GM23338 (cell line): ENCODE measurements at regions not wholly inside any gene's neighbourhood (a gene's known extent, or its start where the extent isn't known, plus 50 kb on each side); places are given as distances from the start of the nearest gene placed in this dataset.

ENCODE experiments used
- ATAC-seq: fragments of 200-7000 bp; cut with Tn5 transposase; 3 replicates; pipeline ENCODE4 v1.9.1; 2020
- DNase-seq: peaks from one replicate; pipeline ENCODE4 v3.0.0-alpha.2; 2015; ENCODE audit warnings: low spot score
- H2AFZ ChIP-seq: fragments of 200-600 bp; sonication (generic); 2 replicates; pipeline ENCODE4 v1.8.0; 2016; ENCODE audit warnings: antibody characterized with exemption, mild to moderate bottlenecking, moderate library complexity
- H3F3A ChIP-seq: fragments of 200-600 bp; sonication (generic); replicated peaks from 2 replicates; pipeline ENCODE4 v1.8.0; 2017; ENCODE audit warnings: antibody characterized with exemption, mixed run types, low read depth
- H3K27ac ChIP-seq: fragments of 200-600 bp; sonication (generic); 2 replicates; pipeline ENCODE4 v1.6.1; 2016; ENCODE audit warnings: low read depth
- H3K27me3 ChIP-seq: fragments of 200-600 bp; sonication (generic); 2 replicates; pipeline ENCODE4 v1.8.0; 2016; ENCODE audit warnings: mild to moderate bottlenecking, mixed run types, moderate library complexity; ENCODE audit not compliant: insufficient read depth
- H3K36me3 ChIP-seq: fragments of 200-600 bp; sonication (generic); 2 replicates; pipeline ENCODE4 v1.8.0; 2016; ENCODE audit warnings: mild to moderate bottlenecking; ENCODE audit not compliant: insufficient read depth
- H3K4me1 ChIP-seq: fragments of 200-600 bp; sonication (generic); 2 replicates; pipeline ENCODE4 v1.8.0; 2016; ENCODE audit warnings: mild to moderate bottlenecking, moderate library complexity; ENCODE audit not compliant: insufficient read depth
- H3K4me2 ChIP-seq: fragments of 200-600 bp; sonication (generic); 2 replicates; pipeline ENCODE4 v1.7.1; 2017; ENCODE audit warnings: mixed run types
- H3K4me3 ChIP-seq: fragments of 200-600 bp; sonication (generic); 2 replicates; pipeline ENCODE4 v1.6.1; 2016; ENCODE audit warnings: mixed run types
- H3K79me2 ChIP-seq: fragments of 200-600 bp; sonication (generic); replicated peaks from 2 replicates; pipeline ENCODE4 v1.8.0; 2017; ENCODE audit warnings: mild to moderate bottlenecking; ENCODE audit not compliant: insufficient read depth
- H3K9me2 ChIP-seq: fragments of 200-600 bp; sonication (generic); 2 replicates; pipeline ENCODE4 v1.8.0; 2017; ENCODE audit not compliant: insufficient read depth
- H4K20me1 ChIP-seq: fragments of 200-600 bp; sonication (generic); replicated peaks from 2 replicates; pipeline ENCODE4 v1.8.0; 2017; ENCODE audit warnings: mild to moderate bottlenecking; ENCODE audit not compliant: insufficient read depth
- H3K27ac Mint-ChIP-seq: 2 replicates; pipeline ENCODE4 v1.8.0; 2020; ENCODE audit warnings: inconsistent platforms, mild to moderate bottlenecking, moderate library complexity, mixed read lengths
- H3K27me3 Mint-ChIP-seq: 3 replicates; pipeline ENCODE4 v1.8.0; 2022; ENCODE audit warnings: low read depth, mild to moderate bottlenecking, moderate library complexity, mixed read lengths, inconsistent platforms; ENCODE audit not compliant: insufficient read depth, poor library complexity
- H3K36me3 Mint-ChIP-seq: 3 replicates; pipeline ENCODE4 v1.8.0; 2021; ENCODE audit warnings: low read depth, mild to moderate bottlenecking, inconsistent platforms, moderate library complexity, mixed read lengths
- H3K4me1 Mint-ChIP-seq: 3 replicates; pipeline ENCODE4 v1.8.0; 2020; ENCODE audit warnings: mild to moderate bottlenecking, inconsistent platforms, mixed read lengths
- H3K4me3 Mint-ChIP-seq: 3 replicates; pipeline ENCODE4 v1.8.0; 2021; ENCODE audit warnings: moderate library complexity, mild to moderate bottlenecking, inconsistent platforms, mixed read lengths
- H3K9me3 Mint-ChIP-seq: 3 replicates; pipeline ENCODE4 v1.8.0; 2020; ENCODE audit warnings: moderate library complexity, mild to moderate bottlenecking, inconsistent platforms, mixed read lengths
- ETS1 ChIP-seq: IDR thresholded peaks from 2 replicates; pipeline ENCODE4 v1.6.1; 2016; ENCODE audit warnings: antibody characterized with exemption
- EZH2 ChIP-seq: fragments of 200-600 bp; sonication (generic); IDR thresholded peaks from one replicate; pipeline ENCODE4 v1.8.0; 2017; ENCODE audit warnings: antibody characterized with exemption, mild to moderate bottlenecking, low read depth; ENCODE audit not compliant: unreplicated experiment
- EZH2phosphoT487 ChIP-seq: fragments of 200-600 bp; sonication (generic); IDR thresholded peaks from one replicate; pipeline ENCODE4 v1.8.1; 2018; ENCODE audit warnings: antibody characterized with exemption; ENCODE audit not compliant: unreplicated experiment
- JUNB ChIP-seq: IDR thresholded peaks from one replicate; pipeline ENCODE4 v1.6.1; 2016; ENCODE audit warnings: antibody characterized with exemption; ENCODE audit not compliant: unreplicated experiment
- NANOG ChIP-seq: IDR thresholded peaks from 2 replicates; pipeline ENCODE4 v1.6.1; 2016; ENCODE audit warnings: antibody characterized with exemption, borderline replicate concordance
- POLR2AphosphoS5 ChIP-seq: IDR thresholded peaks from 2 replicates; pipeline ENCODE4 v1.6.1; 2016; ENCODE audit warnings: antibody characterized with exemption, low read depth
- REST ChIP-seq: IDR thresholded peaks from one replicate; pipeline ENCODE4 v1.6.1; 2018; ENCODE audit warnings: antibody characterized with exemption; ENCODE audit not compliant: unreplicated experiment
- STAT1 ChIP-seq: IDR thresholded peaks from one replicate; pipeline ENCODE4 v1.6.1; 2016; ENCODE audit warnings: antibody characterized with exemption; ENCODE audit not compliant: unreplicated experiment
- ZNF331 ChIP-seq: fragments of 250-450 bp; sonication (Bioruptor Pico); IDR thresholded peaks from 2 replicates; pipeline ENCODE4 v1.5.0; 2020; ENCODE audit warnings: low read depth, mild to moderate bottlenecking, moderate library complexity
- TF ChIP-seq, protein P1 (sequence below), 2 experiments: fragments of 200-600 bp in 1 of 2; sonication (generic) in 1 of 2; conservative IDR thresholded peaks; 2 replicates each; pipeline versions ENCODE4 v1.5.1 to v1.6.1; 2016 to 2017; ENCODE audit warnings: antibody characterized with exemption in 2 of 2, low read depth in 2 of 2, mild to moderate bottlenecking in 2 of 2, moderate library complexity in 1 of 2

- H3F3A ChIP-seq = no peaks in the 10 kb centered on the region
- no peak overlapping the region for H3K4me3 Mint-ChIP-seq
- no peak overlapping the region for H3K4me3 ChIP-seq
- ATAC-seq = no peak
- H3K27ac ChIP-seq = no peak overlapping the region
- no peak for DNase-seq
- H3K27me3 ChIP-seq = no peaks in the 10 kb centered on the region
- no peaks in the 10 kb centered on the region for H4K20me1 ChIP-seq
- H3K4me1 ChIP-seq = no peaks in the 10 kb centered on the region
- H3K27me3 Mint-ChIP-seq = peaks cover 4% of the 10 kb centered on the region
- H3K36me3 ChIP-seq = no peaks in the 10 kb centered on the region
- H3K4me2 ChIP-seq = no peak overlapping the region
- H3K79me2 ChIP-seq = no peaks in the 10 kb centered on the region
- TF ChIP-seq EZH2phosphoT487 = no peak
- no peak for TF ChIP-seq POLR2AphosphoS5
- no peak for TF ChIP-seq JUNB
- TF ChIP-seq EZH2 = no peak
- no peak for TF ChIP-seq ZNF331 (CRISPR knock-in tag)
- no peak for TF ChIP-seq REST
- TF ChIP-seq, protein P1, sequence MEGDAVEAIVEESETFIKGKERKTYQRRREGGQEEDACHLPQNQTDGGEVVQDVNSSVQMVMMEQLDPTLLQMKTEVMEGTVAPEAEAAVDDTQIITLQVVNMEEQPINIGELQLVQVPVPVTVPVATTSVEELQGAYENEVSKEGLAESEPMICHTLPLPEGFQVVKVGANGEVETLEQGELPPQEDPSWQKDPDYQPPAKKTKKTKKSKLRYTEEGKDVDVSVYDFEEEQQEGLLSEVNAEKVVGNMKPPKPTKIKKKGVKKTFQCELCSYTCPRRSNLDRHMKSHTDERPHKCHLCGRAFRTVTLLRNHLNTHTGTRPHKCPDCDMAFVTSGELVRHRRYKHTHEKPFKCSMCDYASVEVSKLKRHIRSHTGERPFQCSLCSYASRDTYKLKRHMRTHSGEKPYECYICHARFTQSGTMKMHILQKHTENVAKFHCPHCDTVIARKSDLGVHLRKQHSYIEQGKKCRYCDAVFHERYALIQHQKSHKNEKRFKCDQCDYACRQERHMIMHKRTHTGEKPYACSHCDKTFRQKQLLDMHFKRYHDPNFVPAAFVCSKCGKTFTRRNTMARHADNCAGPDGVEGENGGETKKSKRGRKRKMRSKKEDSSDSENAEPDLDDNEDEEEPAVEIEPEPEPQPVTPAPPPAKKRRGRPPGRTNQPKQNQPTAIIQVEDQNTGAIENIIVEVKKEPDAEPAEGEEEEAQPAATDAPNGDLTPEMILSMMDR (conservative IDR thresholded peaks at IDR 0.05; ENCODE audit: low read depth in 2 of 2) = no peak
- no peak for TF ChIP-seq STAT1
- no peak for TF ChIP-seq ETS1
- TF ChIP-seq NANOG = no peak
- no peaks in the 10 kb centered on the region; the same call in 1 of the 2 replicates for H3K9me2 ChIP-seq
- no peak overlapping the region for H2AFZ ChIP-seq
- H3K4me1 Mint-ChIP-seq = no peaks in the 10 kb centered on the region
- no peaks in the 10 kb centered on the region for H3K9me3 Mint-ChIP-seq
- H3K36me3 Mint-ChIP-seq = no peaks in the 10 kb centered on the region
- no peak overlapping the region for H3K27ac Mint-ChIP-seq
Measured at GRCh38 chr20:52805296-52805571, 166.9 kb upstream of the TSHZ2 start.
